ENCODE measurements at regions not wholly inside any gene's neighbourhood (a gene's known extent, or its start where the extent isn't known, plus 50 kb on each side); places are given as distances from the start of the nearest gene placed in this dataset.

DNA sequence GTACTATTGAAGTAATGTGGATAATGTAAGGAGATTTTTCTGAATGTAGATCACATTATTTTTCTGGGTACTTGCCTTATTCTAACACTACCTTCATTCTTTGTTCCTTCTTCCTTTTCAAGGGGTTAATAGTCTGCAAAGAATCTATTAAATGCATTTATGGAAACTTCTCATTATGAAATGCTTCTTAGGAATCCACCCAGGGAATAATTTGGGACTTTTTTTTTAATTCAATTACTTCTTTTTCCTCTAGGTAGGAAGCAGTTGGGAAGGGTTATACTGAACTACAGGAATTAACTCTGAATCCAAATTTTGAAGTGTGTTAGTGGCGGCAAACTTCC is 173.1 kb downstream of the FOXA2 start:
- POLR2A ChIA-PET = no interaction called here
- DNase-seq (ENCODE audit: extremely low spot score) = no peak
- no peak for TF ChIP-seq CTCF (IDR thresholded peaks at IDR 0.05; ENCODE audit: control extremely low read depth, extremely low read depth, low read depth, missing control alignments)
- CTCF ChIA-PET = no interaction called here

DNA sequence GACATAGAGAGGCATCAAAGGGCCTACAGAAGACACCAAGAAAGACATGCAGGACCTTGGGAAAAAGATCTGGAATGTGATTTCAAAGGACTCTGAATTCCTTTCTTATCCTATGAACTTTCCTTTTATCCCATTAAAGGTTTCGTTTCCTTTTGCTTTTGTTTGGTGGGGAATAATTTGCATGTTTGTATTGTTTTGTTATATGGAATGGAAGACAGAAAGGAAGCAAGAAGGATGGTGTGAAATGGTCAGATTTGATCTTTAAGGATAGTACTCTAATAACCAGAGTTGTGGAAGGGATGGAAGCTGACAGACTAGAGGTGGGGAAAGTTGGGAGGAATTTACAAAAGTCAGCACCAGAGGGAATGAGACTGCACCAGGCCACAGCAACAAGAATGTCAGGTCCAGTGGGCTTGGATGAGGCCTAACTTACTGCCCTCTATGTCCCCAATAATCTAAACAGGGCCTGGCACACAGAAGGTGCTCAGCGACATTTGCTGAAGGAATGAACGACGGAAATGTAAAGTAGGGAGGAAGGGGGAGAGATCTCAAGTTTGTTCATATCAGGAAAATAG is 173.7 kb downstream of the FOXA2 start:
- POLR2A ChIA-PET = no interaction called here
- no peak for TF ChIP-seq CTCF (IDR thresholded peaks at IDR 0.05; ENCODE audit: control extremely low read depth, extremely low read depth, low read depth, missing control alignments)
- CTCF ChIA-PET = no interaction called here

DNA sequence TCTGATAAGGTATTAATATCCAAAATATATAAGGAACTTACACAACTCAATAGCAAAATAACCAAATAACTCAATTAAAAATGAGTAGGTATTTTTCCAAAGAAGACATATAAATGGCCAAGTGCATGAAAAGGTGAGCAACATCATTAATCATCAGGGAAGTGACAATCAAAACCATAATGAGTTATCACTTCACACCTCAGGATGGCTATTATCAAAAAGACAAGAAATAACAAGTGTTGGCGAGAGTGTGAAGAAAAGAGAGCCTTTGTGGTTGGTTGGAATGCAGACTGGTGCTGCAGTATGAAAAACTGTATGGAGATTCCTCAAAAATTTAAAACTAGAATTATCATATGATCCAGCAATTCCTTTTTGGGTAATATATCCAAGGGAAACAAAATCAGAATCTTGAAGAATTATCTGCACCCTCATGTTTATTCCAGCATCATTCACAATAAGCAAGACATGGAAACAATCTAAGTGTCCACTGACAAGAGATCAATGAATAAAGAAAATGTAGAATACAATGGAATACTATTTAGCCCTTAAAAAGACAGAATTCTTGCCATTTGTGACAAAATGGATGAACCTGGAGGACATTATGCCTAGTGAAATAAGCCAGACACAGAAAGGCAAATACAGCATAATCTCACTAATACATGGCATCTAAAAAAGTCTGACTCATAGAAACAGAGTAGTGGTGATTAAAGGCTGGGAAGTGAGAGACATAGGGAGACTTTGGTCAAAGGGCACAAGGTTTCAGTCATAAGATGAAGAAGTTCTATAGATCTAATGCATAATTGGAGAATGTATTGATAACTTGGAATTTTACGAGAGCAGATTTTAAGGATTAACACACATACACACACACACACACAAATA is 175.6 kb downstream of the FOXA2 start:
- POLR2A ChIA-PET = no interaction called here
- DNase-seq (ENCODE audit: extremely low spot score) = no peak
- TF ChIP-seq CTCF (IDR thresholded peaks at IDR 0.05; ENCODE audit: control extremely low read depth, extremely low read depth, low read depth, missing control alignments) = no peak
- CTCF ChIA-PET = no interaction called here

More for the DNA sequence above, 173.7 kb downstream of the FOXA2 start:
- no peak for DNase-seq (ENCODE audit: extremely low spot score)

- TF ChIP-seq CTCF (IDR thresholded peaks at IDR 0.05; ENCODE audit: control extremely low read depth, extremely low read depth, low read depth, missing control alignments) = no peak
- CTCF ChIA-PET = no interaction called here
- no peak for DNase-seq (ENCODE audit: extremely low spot score)
- POLR2A ChIA-PET = no interaction called here
Measured at GRCh38 chr20:22407237-22408193, 176.9 kb downstream of the FOXA2 start.

GRCh38 chr20:22404419-22405170 is 179.8 kb downstream of the FOXA2 start:
- POLR2A ChIA-PET = no interaction called here
- no peak for DNase-seq (ENCODE audit: extremely low spot score)
- CTCF ChIA-PET = interaction anchor here (1.1 kb wide), 1 partner anchor 11 kb away, joined by 3 read pairs; no protein-coding TSS in a partner anchor
- no peak for TF ChIP-seq CTCF (IDR thresholded peaks at IDR 0.05; ENCODE audit: control extremely low read depth, extremely low read depth, low read depth, missing control alignments)

Data from GM10248 (cell line).